HUES64 (cell line): ENCODE measurements at regions not wholly inside any gene's neighbourhood (a gene's known extent, or its start where the extent isn't known, plus 50 kb on each side); places are given as distances from the start of the nearest gene placed in this dataset.

Experiments used
- H3K27ac ChIP-seq: 2 replicates; pipeline ENCODE4 v1.7.0; 2013; ENCODE audit warnings: low read depth, low read length, inconsistent platforms
- H3K27me3 ChIP-seq: 2 replicates; pipeline ENCODE4 v1.6.1; 2013; ENCODE audit warnings: mild to moderate bottlenecking, low read length; ENCODE audit not compliant: insufficient read depth
- H3K36me3 ChIP-seq: 2 replicates; pipeline ENCODE4 v1.6.1; 2013; ENCODE audit warnings: mild to moderate bottlenecking, low read length; ENCODE audit not compliant: insufficient read depth
- H3K4me1 ChIP-seq: 2 replicates; pipeline ENCODE4 v1.6.1; 2013; ENCODE audit warnings: mild to moderate bottlenecking, low read length, moderate library complexity; ENCODE audit not compliant: insufficient read depth
- H3K4me3 ChIP-seq: 2 replicates; pipeline ENCODE4 v1.5.1; 2013; ENCODE audit warnings: mild to moderate bottlenecking, low read length, moderate library complexity
- H3K9ac ChIP-seq: 2 replicates; pipeline ENCODE4 v1.6.1; 2013; ENCODE audit warnings: mild to moderate bottlenecking, low read depth, low read length
- H3K9me3 ChIP-seq: 2 replicates; pipeline ENCODE4 v1.6.1; 2013; ENCODE audit warnings: low read depth, low read length; ENCODE audit not compliant: insufficient read depth
- WGBS: fragments of 150-250, 120-280 bp; methylation state at CpG from one replicate; pipeline ENCODE4 v1.1.7; 2013; ENCODE audit warnings: missing lambda C conversion rate; 5-methylcytosine and 5-hydroxymethylcytosine counted together

DNA sequence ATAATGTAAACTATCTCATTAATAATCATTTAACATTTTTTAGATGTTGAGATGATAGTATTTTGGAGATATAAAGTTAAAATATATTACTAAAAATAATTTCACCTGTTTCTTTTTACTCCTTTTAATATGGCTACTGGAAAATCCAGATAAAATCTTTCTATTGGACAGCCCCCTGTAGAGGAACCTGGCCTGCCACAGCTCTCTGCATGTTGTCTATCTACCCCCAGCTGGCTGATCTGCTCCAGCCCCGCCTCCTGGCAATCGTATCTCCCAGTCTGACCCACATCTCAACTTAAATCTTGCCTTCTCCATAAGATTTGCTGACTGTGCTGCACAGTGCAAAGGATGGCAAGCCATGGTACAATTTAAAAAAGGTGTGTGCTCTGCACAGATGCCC is 182.8 kb downstream of the SIPA1L2 start:
- Histone ChIP-seq H3K4me3 (no peak overlapping the region), H3K9ac (no peak overlapping the region), H3K27me3 (no peaks in the 10 kb centered on the region), H3K9me3 (no peaks in the 10 kb centered on the region), H3K4me1 (no peaks in the 10 kb centered on the region), H3K36me3 (peaks cover 23% of the 10 kb centered on the region; the same call in 1 of the 2 replicates), H3K27ac (no peak overlapping the region)
- 72% methylated on average over 2 of the region's 2 CpGs for WGBS

DNA sequence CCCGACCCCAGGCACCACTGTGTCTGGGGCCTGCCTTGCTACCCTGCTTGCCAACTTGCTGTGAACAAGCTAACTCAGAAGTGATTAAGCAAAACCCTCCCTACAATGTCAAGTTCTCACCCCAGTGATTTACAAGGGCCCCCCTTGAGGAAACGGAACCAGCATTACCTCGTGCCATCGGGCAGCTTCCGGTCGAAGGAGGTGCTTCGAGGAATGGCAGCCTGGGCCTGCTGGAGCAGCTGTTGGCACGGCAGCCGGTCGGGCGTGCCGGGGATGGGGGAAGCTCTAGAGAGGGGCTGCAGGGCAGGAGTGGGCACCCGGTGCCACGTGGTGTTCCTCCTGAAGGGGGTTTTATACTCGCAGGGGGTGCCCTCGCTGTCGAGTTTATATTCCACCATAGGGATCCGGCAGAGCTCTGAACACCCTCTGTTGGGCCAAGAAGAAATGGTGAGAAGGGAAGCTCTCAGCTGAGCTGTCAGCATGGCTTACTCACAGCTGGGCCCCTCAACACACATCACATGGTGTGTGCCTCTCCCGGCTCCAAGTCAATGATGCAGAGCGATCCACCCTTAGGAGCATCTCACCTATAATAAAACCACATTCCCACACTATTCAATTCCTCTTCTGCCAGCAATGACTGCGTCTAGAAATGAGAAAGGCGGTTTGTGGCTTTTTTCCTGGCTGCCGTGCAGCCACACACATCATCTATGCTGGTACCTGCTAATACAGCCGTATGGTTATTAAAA is 184.4 kb downstream of the SIPA1L2 start:
- WGBS, result 94% methylated on average over 24 of the region's 24 CpGs
- Histone ChIP-seq H3K9me3 (no peaks in the 10 kb centered on the region), H3K36me3 (peaks cover 37% of the 10 kb centered on the region; the same call in 1 of the 2 replicates), H3K4me3 (no peak overlapping the region), H3K27ac (no peak overlapping the region), H3K4me1 (no peaks in the 10 kb centered on the region), H3K27me3 (no peaks in the 10 kb centered on the region), H3K9ac (no peak overlapping the region)

DNA sequence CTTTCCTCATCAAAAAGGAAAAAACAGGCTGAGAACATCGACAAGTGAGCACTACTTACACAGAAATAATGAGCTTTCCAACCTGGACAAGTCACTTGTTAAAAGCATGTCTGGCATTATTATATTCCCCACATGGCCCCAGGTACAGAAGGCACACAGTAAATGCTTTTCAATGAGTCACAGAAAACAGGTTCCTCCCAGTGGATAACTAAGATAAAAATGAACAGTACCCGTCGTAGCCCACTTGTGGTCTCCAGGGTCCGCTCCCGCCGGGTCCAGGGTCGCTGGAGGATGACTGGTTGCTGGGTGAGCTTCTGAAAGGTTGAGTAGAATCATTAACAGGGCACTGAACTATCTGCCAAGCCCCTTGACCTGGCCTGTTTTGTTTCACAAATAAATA is 186.6 kb downstream of the SIPA1L2 start:
- Histone ChIP-seq H3K36me3 (peaks cover 49% of the 10 kb centered on the region; the same call in 1 of the 2 replicates), H3K9ac (no peak overlapping the region), H3K4me3 (no peak overlapping the region), H3K27ac (no peak overlapping the region), H3K27me3 (no peaks in the 10 kb centered on the region), H3K4me1 (peaks cover 4% of the 10 kb centered on the region), H3K9me3 (no peaks in the 10 kb centered on the region)
- 96% methylated on average over 7 of the region's 7 CpGs for WGBS

DNA sequence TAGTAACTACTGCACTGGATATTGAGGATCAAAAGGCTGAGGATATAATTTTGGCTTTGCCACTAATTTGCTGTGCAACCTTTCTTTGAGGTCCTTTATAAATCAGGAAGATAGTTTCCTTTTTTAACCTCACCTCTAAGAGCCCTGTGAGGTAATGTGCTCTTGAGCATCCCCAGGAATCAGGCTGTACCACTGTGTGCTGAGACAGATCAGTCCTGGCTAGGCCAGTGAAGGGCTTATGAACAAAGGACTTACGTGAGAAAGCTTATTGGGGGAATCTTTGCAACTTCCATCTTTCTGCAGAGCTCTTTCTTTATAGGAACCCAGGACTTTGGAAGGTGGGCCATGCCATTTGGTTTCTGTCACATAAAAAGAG is 188.9 kb downstream of the SIPA1L2 start:
- no peak overlapping the region for H3K4me3 ChIP-seq
- no peak overlapping the region for H3K9ac ChIP-seq
- no peak overlapping the region for H3K27ac ChIP-seq
- H3K36me3 ChIP-seq, result peaks cover 64% of the 10 kb centered on the region; the same call in 1 of the 2 replicates
- H3K4me1 ChIP-seq, result peaks cover 11% of the 10 kb centered on the region
- H3K27me3 ChIP-seq, result no peaks in the 10 kb centered on the region
- 100% methylated on average over 1 of the region's 1 CpG for WGBS
- H3K9me3 ChIP-seq, result no peaks in the 10 kb centered on the region

DNA sequence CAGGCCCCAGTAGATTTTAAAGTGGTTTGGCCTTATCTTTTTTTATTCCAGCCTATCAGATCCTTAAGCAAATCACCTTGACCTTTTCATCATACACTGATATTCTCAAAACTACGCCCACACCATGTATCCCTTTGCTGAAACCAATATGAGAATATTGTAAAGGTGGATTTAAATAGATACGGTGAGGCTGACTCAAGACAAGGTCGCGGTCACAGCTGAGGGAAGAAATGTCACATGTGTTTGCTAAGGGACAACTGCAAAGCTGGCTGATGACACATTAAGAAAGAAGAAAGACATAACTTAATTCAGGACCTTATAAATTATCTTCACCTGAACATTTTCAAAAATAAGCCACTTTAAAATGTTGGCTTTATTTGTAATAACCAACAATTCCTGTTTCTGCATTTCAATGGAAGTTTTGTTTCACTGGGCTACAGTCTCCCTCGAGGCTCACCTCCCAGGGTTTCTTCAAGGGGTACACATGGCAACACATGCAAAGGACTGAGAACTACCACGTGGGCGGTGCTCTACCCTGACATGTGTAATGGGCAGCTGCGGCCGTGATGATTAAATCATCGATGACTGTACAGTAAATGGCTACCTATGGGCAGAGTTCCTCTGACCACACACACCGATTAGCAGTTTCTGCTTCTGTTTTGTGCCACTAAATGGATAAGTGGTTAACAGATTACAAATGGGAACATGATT is 189.5 kb downstream of the SIPA1L2 start:
- WGBS, result 95% methylated on average over 11 of the region's 11 CpGs
- Histone ChIP-seq H3K9me3 (no peaks in the 10 kb centered on the region), H3K9ac (no peak overlapping the region), H3K36me3 (peaks cover 67% of the 10 kb centered on the region; the same call in 1 of the 2 replicates), H3K27ac (no peak overlapping the region), H3K4me1 (peaks cover 11% of the 10 kb centered on the region), H3K27me3 (no peaks in the 10 kb centered on the region), H3K4me3 (no peak overlapping the region)

GRCh38 chr1:232439011-232439410 is 190.9 kb downstream of the SIPA1L2 start:
- 94% methylated on average over 18 of the region's 18 CpGs for WGBS
- no peak overlapping the region for H3K27ac ChIP-seq
- peaks cover 64% of the 10 kb centered on the region; the same call in 1 of the 2 replicates for H3K36me3 ChIP-seq
- peaks cover 11% of the 10 kb centered on the region for H3K4me1 ChIP-seq
- no peaks in the 10 kb centered on the region for H3K9me3 ChIP-seq
- H3K9ac ChIP-seq, result no peak overlapping the region
- no peaks in the 10 kb centered on the region for H3K27me3 ChIP-seq
- no peak overlapping the region for H3K4me3 ChIP-seq

- WGBS, result 80% methylated on average over 5 of the region's 5 CpGs
- Histone ChIP-seq H3K4me3 (no peak overlapping the region), H3K36me3 (peaks cover 61% of the 10 kb centered on the region; the same call in 1 of the 2 replicates)
These were observed 191.5 kb downstream of the SIPA1L2 start for GRCh38 chr1:232438476-232438875.

DNA sequence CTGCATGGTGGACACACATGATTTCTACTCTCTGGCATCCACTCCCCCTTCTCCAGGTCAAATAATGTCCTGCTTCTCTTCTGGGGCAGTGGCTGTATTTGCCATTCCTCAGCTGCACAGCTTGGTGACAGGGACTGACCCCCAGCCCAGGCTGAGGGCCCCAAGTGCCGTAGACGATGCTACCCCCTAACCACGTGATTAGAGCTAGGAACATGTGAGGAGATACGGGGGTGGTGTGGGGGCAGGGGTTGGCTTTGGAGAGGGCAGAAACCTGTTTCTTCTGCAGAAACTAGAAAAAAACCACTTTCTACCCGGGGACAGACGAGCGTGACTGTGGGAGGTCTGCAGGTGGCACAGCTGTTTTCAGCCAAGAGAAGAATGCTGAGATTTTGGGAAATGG is 192.4 kb downstream of the SIPA1L2 start:
- Histone ChIP-seq H3K9me3 (no peaks in the 10 kb centered on the region), H3K4me3 (no peak overlapping the region), H3K9ac (no peak overlapping the region), H3K27ac (no peak overlapping the region), H3K27me3 (no peaks in the 10 kb centered on the region), H3K4me1 (peaks cover 11% of the 10 kb centered on the region), H3K36me3 (peaks cover 56% of the 10 kb centered on the region; the same call in 1 of the 2 replicates)
- 97% methylated on average over 7 of the region's 7 CpGs for WGBS

More at GRCh38 chr1:232438476-232438875, 191.5 kb downstream of the SIPA1L2 start:
- Histone ChIP-seq H3K27ac (no peak overlapping the region), H3K4me1 (peaks cover 11% of the 10 kb centered on the region), H3K9me3 (no peaks in the 10 kb centered on the region), H3K9ac (no peak overlapping the region), H3K27me3 (no peaks in the 10 kb centered on the region)

DNA sequence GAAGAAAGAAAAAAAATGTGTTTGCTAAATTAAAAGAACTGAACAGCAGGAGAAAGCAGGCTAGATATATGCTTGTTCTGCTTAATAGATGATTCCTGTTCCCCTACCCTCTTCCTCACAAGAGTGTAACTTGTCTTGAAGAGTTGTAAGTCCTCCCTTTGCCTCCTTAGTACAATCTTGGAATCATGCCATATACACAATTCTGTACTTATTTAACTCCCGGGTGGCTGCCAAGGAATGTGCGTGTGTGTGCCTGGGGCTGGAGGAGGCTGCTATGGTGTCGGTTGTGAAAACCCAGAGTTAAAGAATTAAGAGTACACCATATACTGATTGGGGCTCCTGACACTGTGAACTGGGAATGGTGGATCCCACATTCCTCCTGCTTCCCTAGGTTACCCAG is 194.2 kb downstream of the SIPA1L2 start:
- H3K36me3 ChIP-seq, result peaks cover 54% of the 10 kb centered on the region; the same call in 1 of the 2 replicates
- H3K9ac ChIP-seq, result no peak overlapping the region
- WGBS, result 91% methylated on average over 3 of the region's 3 CpGs
- no peaks in the 10 kb centered on the region for H3K9me3 ChIP-seq
- no peak overlapping the region for H3K4me3 ChIP-seq
- peaks cover 11% of the 10 kb centered on the region for H3K4me1 ChIP-seq
- H3K27ac ChIP-seq, result no peak overlapping the region
- no peaks in the 10 kb centered on the region for H3K27me3 ChIP-seq

DNA sequence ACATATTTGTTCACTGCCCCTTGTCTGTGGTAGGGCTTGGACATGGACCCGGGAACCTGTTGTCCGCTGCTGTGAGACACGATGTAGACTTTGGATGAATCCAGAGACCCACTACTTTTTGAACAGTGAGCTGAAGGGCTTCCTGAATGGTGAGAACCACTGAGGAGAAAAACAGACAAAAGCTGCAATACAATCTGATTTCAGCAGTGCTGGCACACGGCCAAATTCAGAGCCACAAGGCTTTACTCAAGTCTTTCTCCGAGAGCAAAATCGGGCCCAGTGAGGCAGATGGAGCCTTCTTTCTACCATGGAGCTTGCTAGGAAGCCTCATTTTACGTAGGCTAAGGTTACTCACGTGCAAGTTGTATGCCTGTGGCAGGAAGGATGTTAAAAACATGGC is 197.6 kb downstream of the SIPA1L2 start:
- H3K9ac ChIP-seq, result no peak overlapping the region
- H3K4me3 ChIP-seq, result no peak overlapping the region
- WGBS, result 95% methylated on average over 8 of the region's 8 CpGs
- no peak overlapping the region for H3K27ac ChIP-seq
- no peaks in the 10 kb centered on the region for H3K27me3 ChIP-seq
- no peaks in the 10 kb centered on the region for H3K9me3 ChIP-seq
- H3K4me1 ChIP-seq, result no peaks in the 10 kb centered on the region
- peaks cover 44% of the 10 kb centered on the region for H3K36me3 ChIP-seq

- no peaks in the 10 kb centered on the region for H3K27me3 ChIP-seq
- no peak overlapping the region for H3K4me3 ChIP-seq
- 93% methylated on average over 2 of the region's 4 CpGs for WGBS
These were observed 198.2 kb downstream of the SIPA1L2 start for GRCh38 chr1:232431748-232432147.

More at GRCh38 chr1:232431748-232432147, 198.2 kb downstream of the SIPA1L2 start:
- Histone ChIP-seq H3K9me3 (no peaks in the 10 kb centered on the region), H3K27ac (no peak overlapping the region), H3K9ac (no peak overlapping the region), H3K36me3 (peaks cover 45% of the 10 kb centered on the region), H3K4me1 (no peaks in the 10 kb centered on the region)
